Effector memory CD8-positive, alpha-beta T cell (primary cell): ENCODE measurements at regions not wholly inside any gene's neighbourhood (a gene's known extent, or its start where the extent isn't known, plus 50 kb on each side); places are given as distances from the start of the nearest gene placed in this dataset.

Source experiments
- ATAC-seq: fragments of 150-1000 bp; cut with Tn5 transposase; replicated peaks from 2 replicates; pipeline ENCODE4 v1.10.0; 2021; ENCODE audit warnings: mild to moderate bottlenecking, moderate library complexity
- DNase-seq, 3 experiments: peaks; one replicate each; pipeline ENCODE4 v3.0.0; 2021
- H3K27ac Mint-ChIP-seq, 2 donors: one replicate each; pipeline ENCODE4 v1.8.0; 2022; ENCODE audit warnings: mild to moderate bottlenecking in 2 of 2, mixed read lengths in 2 of 2, moderate library complexity in 2 of 2
- H3K27me3 Mint-ChIP-seq, 2 donors: one replicate each; pipeline ENCODE4 v1.8.0; 2022; ENCODE audit warnings: mixed read lengths in 2 of 2
- H3K36me3 Mint-ChIP-seq: one replicate; pipeline ENCODE4 v1.8.0; 2022; ENCODE audit warnings: mild to moderate bottlenecking, moderate library complexity, mixed read lengths; ENCODE audit not compliant: insufficient read depth
- H3K4me1 Mint-ChIP-seq, 2 donors: one replicate each; pipeline ENCODE4 v1.8.0; 2022; ENCODE audit warnings: low read depth in 2 of 2, mixed read lengths in 2 of 2
- H3K4me3 Mint-ChIP-seq, 2 donors: one replicate each; pipeline ENCODE4 v1.8.0; 2022; ENCODE audit warnings: mild to moderate bottlenecking in 2 of 2, mixed read lengths in 2 of 2, moderate library complexity in 2 of 2
- H3K9me3 Mint-ChIP-seq, 2 donors: one replicate each; pipeline ENCODE4 v1.8.0; 2022; ENCODE audit warnings: mixed read lengths in 2 of 2

DNA sequence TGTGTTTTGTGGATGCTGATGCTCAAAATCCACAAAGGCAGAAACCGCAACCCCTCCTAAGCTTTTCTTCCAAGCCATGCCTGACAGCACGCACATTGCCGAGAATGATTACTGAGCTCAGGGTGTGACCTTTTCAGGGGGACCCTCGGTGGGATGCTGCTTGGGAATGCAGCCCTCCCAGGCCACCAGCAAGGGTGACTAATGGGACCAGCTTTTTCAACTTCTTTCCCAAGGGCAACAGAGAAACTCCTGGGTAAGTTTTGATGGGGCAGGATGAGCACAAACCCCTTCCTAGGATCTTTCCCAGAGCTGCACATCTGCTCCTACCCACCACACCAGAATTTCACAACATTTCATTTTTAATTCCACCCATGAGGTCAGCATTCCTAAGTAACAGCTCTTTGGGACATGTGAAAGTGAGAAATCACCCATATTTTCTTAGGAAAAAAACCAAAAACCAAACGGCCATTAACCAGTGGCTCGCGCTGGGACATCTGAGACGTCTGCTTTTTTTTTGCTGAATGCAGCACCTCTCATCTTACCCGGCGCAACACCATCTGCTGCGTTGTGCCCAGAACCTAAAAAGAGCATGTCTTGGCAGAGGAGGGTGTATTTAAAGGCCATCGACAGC is 119.0 kb downstream of the ARL4C start:
- ATAC-seq, result no peak
- Mint-ChIP-seq H3K36me3 (no peaks in the 10 kb centered on the region), H3K27ac (no peak overlapping the region), H3K27me3 (no peaks in the 10 kb centered on the region), H3K4me1 (peaks cover 16 to 17% of the 10 kb centered on the region in 2 donors), H3K4me3 (no peak overlapping the region), H3K9me3 (no peaks in the 10 kb centered on the region)
- no peak for DNase-seq

DNA sequence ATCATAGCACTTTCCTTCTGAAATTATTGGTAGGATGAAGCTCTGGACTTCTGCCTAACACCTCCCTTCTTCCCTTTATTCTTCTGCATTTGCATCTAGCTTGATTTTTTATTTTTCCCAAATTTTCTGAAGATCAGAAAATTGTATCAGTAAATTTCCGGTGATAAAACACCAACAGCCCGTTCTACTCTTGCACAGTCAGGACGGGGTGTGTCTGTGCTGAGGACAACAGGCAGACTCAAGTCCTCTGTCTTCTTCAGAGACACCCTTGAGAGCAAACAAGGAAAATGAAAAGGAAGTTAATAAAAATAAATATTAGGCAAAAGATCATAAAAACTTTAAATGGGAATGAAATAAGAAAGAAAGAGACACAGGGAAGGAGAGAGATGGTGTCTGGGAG is 120.7 kb downstream of the ARL4C start:
- Mint-ChIP-seq H3K27me3 (no peaks in the 10 kb centered on the region), H3K36me3 (no peaks in the 10 kb centered on the region), H3K4me3 (no peak overlapping the region), H3K9me3 (no peaks in the 10 kb centered on the region), H3K27ac (peak overlapping the region in 1 of 2 donors; percentile 13), H3K4me1 (peaks cover 23 to 32% of the 10 kb centered on the region in 2 donors)
- ATAC-seq (no peak), DNase-seq (no peak)

GRCh38 chr2:234375176-234375880 is 121.6 kb downstream of the ARL4C start:
- H3K27ac Mint-ChIP-seq, result peak overlapping the region in 1 of 2 donors; percentile 13
- no peaks in the 10 kb centered on the region for H3K9me3 Mint-ChIP-seq
- H3K4me3 Mint-ChIP-seq, result no peak overlapping the region
- ATAC-seq (no peak), DNase-seq (no peak)
- no peaks in the 10 kb centered on the region for H3K36me3 Mint-ChIP-seq
- H3K4me1 Mint-ChIP-seq, result peaks cover 26 to 38% of the 10 kb centered on the region in 2 donors
- no peaks in the 10 kb centered on the region for H3K27me3 Mint-ChIP-seq

DNA sequence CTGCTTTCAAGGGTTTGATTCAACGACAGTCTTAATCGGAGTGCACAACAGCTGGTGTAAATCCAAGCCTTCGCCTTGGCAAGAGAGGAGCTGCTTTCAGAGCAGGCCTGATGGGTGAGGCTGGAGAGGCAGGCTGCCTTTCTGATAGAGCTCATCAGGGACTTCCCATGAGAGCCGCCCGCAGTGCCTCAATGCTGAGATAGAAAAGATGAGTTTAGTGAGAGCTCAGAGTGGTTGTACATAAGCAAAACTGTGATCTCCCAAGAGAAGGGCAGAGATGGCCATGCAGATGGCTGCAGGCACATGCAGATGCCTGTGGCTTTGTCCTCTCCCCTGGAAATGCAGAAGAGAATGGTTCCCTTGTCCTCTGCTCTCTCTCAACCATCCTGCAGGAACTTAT is 122.1 kb downstream of the ARL4C start:
- Mint-ChIP-seq H3K36me3 (no peaks in the 10 kb centered on the region), H3K27ac (no peak overlapping the region), H3K4me3 (no peak overlapping the region), H3K9me3 (no peaks in the 10 kb centered on the region), H3K27me3 (no peaks in the 10 kb centered on the region), H3K4me1 (peaks cover 27 to 41% of the 10 kb centered on the region in 2 donors)
- no peak for ATAC-seq
- no peak for DNase-seq

GRCh38 chr2:234374150-234374508 is 122.8 kb downstream of the ARL4C start:
- ATAC-seq, result no peak
- H3K4me3 Mint-ChIP-seq, result no peak overlapping the region
- H3K27ac Mint-ChIP-seq, result no peak overlapping the region
- H3K27me3 Mint-ChIP-seq, result no peaks in the 10 kb centered on the region
- peaks cover 28 to 41% of the 10 kb centered on the region in 2 donors for H3K4me1 Mint-ChIP-seq
- DNase-seq, result no peak
- H3K9me3 Mint-ChIP-seq, result no peaks in the 10 kb centered on the region
- no peaks in the 10 kb centered on the region for H3K36me3 Mint-ChIP-seq

DNA sequence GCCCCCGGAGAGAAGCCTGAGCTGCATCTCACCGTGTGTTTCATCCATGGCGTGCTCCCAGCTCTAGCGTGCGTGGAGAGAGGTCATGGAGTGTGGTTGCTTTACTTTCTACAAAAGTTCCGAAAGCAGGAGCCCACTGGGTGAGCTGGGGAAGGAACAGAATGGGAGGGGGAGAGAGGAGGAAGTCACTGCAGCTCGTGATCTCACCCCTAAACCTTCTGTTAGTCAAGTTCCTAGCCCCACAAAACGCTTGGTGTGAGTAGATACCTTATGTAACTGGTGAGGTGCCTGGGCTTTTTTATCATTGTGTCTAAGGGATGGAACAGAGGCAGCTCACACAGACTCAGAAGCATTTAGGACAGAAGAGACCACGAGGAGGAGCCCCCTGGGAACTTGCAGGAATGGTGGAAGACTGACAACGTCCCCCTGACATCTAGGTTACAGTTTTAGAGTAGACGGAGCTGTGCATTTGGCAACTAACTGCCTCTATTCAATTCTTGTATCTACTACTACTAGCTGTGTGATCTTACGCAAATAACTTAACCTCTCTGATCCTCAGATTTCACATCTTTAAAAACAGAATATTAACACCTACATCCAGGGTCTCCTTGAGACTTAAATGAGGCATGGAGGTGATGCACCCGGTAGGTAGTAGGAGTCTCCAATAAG is 123.3 kb downstream of the ARL4C start:
- no peak for DNase-seq
- Mint-ChIP-seq H3K36me3 (no peaks in the 10 kb centered on the region), H3K27ac (peak overlapping the region; percentile 47 to 52), H3K9me3 (no peaks in the 10 kb centered on the region), H3K27me3 (no peaks in the 10 kb centered on the region), H3K4me3 (no peak overlapping the region), H3K4me1 (peaks cover 30 to 46% of the 10 kb centered on the region in 2 donors)
- no peak for ATAC-seq

DNA sequence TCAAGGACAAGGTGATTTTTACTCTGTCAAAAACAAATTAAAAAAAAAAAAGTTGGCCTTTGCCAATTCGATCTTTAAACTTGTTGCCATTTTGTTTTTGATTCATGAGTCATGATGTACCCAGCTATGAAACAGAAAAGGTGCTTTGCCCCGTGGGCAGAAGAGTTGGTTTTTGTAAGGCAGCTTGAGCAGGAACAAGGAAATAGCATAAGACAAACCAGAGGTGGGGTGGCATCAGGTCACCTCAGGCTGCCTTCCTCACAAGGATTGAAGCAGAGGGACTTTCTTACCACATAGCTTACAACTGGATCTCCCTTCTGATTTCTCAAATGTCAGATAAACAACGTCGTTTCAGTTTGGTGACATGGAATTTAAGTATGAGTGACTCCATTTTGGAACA is 123.8 kb downstream of the ARL4C start:
- H3K27me3 Mint-ChIP-seq, result no peaks in the 10 kb centered on the region
- H3K9me3 Mint-ChIP-seq, result no peaks in the 10 kb centered on the region
- peak overlapping the region; percentile 47 to 52 for H3K27ac Mint-ChIP-seq
- peaks cover 36 to 52% of the 10 kb centered on the region in 2 donors for H3K4me1 Mint-ChIP-seq
- no peaks in the 10 kb centered on the region for H3K36me3 Mint-ChIP-seq
- DNase-seq (no peak), ATAC-seq (peak; percentile 28)
- H3K4me3 Mint-ChIP-seq, result peak overlapping the region in 1 of 2 donors; percentile 67

DNA sequence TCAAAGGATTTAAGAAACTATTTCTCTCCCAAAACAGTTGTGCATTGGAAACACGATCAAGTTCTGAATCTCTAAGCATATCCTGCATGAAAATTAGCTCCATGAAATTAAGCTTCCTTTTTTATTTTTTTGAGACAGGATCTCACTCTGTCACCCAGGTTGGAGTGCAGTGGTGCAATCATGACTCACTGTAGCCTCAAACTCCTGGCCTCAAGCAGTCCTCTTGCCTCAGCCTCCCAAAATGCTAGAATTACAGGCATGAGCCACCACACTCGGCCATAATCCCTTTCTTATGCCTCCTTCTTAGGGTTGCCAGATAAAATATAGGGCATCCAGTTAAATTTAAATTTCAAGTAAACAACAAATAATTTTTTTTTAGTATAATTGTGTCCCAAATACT is 124.4 kb downstream of the ARL4C start:
- H3K4me3 Mint-ChIP-seq, result peak overlapping the region; percentile 66 to 67
- H3K27me3 Mint-ChIP-seq, result no peaks in the 10 kb centered on the region
- H3K9me3 Mint-ChIP-seq, result no peaks in the 10 kb centered on the region
- H3K4me1 Mint-ChIP-seq, result peaks cover 41 to 53% of the 10 kb centered on the region in 2 donors
- no peak for ATAC-seq
- peak overlapping the region; percentile 47 to 80 for H3K27ac Mint-ChIP-seq
- H3K36me3 Mint-ChIP-seq, result no peaks in the 10 kb centered on the region
- no peak for DNase-seq

DNA sequence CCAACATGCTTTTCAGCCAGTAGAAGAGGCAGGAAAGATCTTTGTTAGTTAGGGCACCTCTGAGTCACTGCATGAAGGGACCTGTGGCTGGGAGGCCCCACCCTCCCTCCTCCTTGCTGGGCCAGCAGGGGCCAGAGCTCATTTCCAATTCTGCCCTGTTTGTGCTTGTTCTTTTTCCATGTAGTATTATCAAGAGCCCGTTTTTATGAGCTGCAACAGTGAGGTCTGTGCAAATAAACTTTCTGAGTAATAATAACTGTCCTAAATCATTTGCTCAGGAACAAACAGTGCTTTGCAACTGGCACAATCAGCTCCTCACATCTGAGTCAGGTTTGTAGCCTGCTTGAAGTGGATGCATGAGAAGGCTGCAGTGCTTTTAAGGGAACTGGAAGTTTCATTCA is 128.0 kb downstream of the ARL4C start:
- peak overlapping the region; percentile 87 to 94 for H3K27ac Mint-ChIP-seq

GRCh38 chr2:234366891-234367290 is 130.0 kb downstream of the ARL4C start:
- Mint-ChIP-seq H3K36me3 (no peaks in the 10 kb centered on the region), H3K27me3 (no peaks in the 10 kb centered on the region), H3K4me1 (peaks cover 24 to 37% of the 10 kb centered on the region in 2 donors), H3K4me3 (no peak overlapping the region), H3K27ac (peak overlapping the region in 1 of 2 donors; percentile 64), H3K9me3 (no peaks in the 10 kb centered on the region)
- ATAC-seq, result no peak
- DNase-seq, result no peak

More for the DNA sequence above, 128.0 kb downstream of the ARL4C start:
- peak; percentile 19 to 29 (median 26) for DNase-seq
- peaks cover 36 to 56% of the 10 kb centered on the region in 2 donors for H3K4me1 Mint-ChIP-seq
- H3K27me3 Mint-ChIP-seq, result no peaks in the 10 kb centered on the region
- ATAC-seq, result peak; percentile 95
- no peaks in the 10 kb centered on the region for H3K36me3 Mint-ChIP-seq
- H3K9me3 Mint-ChIP-seq, result no peaks in the 10 kb centered on the region
- H3K4me3 Mint-ChIP-seq, result peak overlapping the region; percentile 37 to 60

- no peaks in the 10 kb centered on the region for H3K27me3 Mint-ChIP-seq
- no peak for ATAC-seq
These were observed 132.2 kb downstream of the ARL4C start for GRCh38 chr2:234364661-234365060.

GRCh38 chr2:234363647-234364294 is 133.1 kb downstream of the ARL4C start:
- no peaks in the 10 kb centered on the region for H3K27me3 Mint-ChIP-seq
- no peak for ATAC-seq

More at GRCh38 chr2:234364661-234365060, 132.2 kb downstream of the ARL4C start:
- Mint-ChIP-seq H3K4me3 (no peak overlapping the region), H3K4me1 (peaks cover 21 to 22% of the 10 kb centered on the region in 2 donors), H3K27ac (no peak overlapping the region), H3K9me3 (no peaks in the 10 kb centered on the region), H3K36me3 (no peaks in the 10 kb centered on the region)
- no peak for DNase-seq

DNA sequence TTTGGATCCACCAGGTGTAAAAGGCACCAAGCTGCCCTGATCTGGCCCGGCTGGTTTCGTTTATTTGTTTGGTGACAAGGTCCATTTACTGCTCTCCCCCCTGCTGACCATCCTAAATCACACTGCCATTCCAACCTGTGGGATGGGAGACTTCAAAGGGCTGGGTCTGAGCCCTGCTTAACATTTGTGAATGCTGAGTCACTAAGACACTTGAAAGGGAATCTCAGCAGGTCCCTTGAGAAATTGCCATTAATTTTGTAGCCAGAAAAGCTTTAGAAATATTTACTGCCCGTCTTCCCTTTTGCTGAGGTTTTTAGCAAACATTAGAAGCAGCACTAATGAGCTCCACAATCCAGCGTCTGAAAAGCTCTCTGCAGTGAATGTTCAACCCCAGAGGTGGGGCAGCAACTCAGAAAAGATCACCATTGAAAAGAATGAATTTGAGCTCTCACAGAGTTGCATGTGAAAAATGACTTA is 133.8 kb downstream of the ARL4C start:
- Mint-ChIP-seq H3K27me3 (no peaks in the 10 kb centered on the region), H3K4me1 (peaks cover 10 to 19% of the 10 kb centered on the region in 2 donors), H3K36me3 (no peaks in the 10 kb centered on the region), H3K4me3 (no peak overlapping the region), H3K27ac (no peak overlapping the region), H3K9me3 (no peaks in the 10 kb centered on the region)
- ATAC-seq (no peak), DNase-seq (no peak)

More at GRCh38 chr2:234363647-234364294, 133.1 kb downstream of the ARL4C start:
- Mint-ChIP-seq H3K36me3 (no peaks in the 10 kb centered on the region), H3K4me1 (peaks cover 17 to 19% of the 10 kb centered on the region in 2 donors), H3K4me3 (no peak overlapping the region), H3K9me3 (no peaks in the 10 kb centered on the region), H3K27ac (no peak overlapping the region)
- no peak for DNase-seq
